HG03442 (cell line): ENCODE measurements at regions not wholly inside any gene's neighbourhood (a gene's known extent, or its start where the extent isn't known, plus 50 kb on each side); places are given as distances from the start of the nearest gene placed in this dataset.
A peak's percentile ranks its signal among the peaks of the same experiment; 100 is the strongest.

Source experiments
- ATAC-seq: cut with Tn5 transposase; IDR thresholded peaks from one replicate; pipeline ENCODE4 v1.9.1; 2021; ENCODE audit warnings: mild to moderate bottlenecking, moderate library complexity; ENCODE audit not compliant: unreplicated experiment

- ATAC-seq = no peak
These were observed 203.3 kb upstream of the LPP start for GRCh38 chr3:187950671-187951070.

GRCh38 chr3:187951452-187952190 lies 202.3 kb upstream of the LPP start:
- ATAC-seq = no peak

GRCh38 chr3:187952849-187953248 lies 201.1 kb upstream of the LPP start:
- ATAC-seq = no peak

DNA sequence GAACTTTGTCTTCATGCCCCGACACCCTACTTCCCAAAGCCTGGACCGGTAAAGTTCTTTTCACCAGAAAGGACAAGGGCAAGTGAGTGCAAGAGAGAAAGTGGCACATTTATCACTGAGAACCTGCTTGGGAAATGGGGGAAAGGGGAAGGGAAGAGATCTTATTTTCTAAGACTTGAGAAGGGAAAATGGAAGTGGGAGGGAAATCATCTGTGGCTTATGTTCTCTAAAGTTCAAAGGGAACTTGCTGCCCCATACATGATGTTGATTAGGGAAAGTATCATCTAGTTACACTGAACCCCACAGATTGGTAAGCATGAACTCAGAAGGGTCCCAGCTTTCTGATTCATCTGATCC lies 199.5 kb upstream of the LPP start:
- ATAC-seq = no peak

DNA sequence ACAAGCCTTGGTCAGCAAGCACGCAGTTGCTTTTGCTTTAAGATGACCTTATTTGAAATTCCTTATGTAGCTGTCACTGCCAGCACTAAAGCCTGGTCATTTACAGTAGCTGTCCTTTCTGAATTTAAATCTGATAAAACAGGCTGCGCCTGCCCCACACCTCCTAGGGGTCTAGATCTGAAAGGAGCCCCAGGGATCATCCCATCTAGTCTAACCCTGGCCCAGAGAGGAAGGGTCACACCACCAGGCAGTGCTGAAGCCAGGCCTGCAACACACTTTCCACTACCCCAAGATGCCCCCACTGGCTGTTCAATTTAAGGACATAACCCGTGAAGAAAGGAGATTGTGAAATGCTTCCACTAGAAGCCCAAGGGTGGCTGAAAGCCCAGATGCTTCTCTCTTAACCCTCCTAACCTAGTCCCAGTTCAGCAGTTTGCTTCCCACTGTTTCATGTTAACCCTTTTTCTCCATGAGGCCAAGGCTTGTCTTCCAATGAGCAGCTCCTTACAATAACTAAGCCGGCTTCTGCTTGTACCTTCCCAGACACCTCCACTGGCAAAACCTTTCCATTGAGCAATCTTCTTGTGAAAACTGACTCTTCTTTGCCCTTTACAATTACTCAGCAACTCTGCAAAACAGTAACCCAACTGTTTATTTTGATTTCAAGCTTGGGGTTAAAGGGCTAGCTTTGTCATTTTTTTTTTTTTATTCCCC lies 198.9 kb upstream of the LPP start:
- no peak for ATAC-seq

- no peak for ATAC-seq
These were observed 198.4 kb upstream of the LPP start for GRCh38 chr3:187955587-187955952.

DNA sequence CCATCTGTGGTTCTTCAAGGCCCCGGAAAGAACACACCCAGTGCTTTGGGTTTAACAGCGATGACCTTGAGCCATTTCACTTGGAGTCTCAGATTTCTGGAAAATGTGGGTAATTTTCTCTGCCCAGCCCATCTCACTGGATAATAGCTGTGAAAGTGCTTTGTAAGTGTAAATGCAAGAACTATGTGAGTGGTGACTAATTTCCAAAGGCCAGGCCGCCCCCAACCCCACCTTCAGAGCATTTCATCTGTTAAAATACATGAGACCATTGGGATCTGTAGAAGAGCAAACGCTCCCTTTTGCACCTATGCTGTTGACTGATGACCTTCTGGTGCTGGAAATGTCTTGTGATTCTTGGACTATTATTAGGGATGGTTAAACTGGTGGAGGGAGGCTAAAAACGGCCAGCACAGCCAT lies 196.8 kb upstream of the LPP start:
- no peak for ATAC-seq

DNA sequence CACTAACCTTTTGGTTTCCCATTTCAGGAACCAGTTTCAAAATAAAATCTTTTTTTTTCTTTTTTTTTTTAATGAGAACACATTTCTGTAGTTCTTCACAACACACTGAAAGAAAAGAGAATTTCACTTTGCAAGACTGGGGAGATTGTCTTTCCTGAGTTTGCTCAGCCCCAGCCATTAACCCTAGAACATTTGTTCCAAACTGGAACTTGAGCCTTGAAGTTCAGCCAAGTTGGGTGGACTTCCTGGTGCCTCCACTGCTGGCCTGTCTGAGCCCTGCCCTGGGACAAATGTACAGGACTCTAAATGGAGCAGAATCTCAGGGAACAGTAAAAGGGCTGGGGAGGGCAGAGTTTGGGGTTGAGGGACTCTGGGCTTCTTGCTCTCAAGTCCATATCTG lies 196.4 kb upstream of the LPP start:
- ATAC-seq = no peak

DNA sequence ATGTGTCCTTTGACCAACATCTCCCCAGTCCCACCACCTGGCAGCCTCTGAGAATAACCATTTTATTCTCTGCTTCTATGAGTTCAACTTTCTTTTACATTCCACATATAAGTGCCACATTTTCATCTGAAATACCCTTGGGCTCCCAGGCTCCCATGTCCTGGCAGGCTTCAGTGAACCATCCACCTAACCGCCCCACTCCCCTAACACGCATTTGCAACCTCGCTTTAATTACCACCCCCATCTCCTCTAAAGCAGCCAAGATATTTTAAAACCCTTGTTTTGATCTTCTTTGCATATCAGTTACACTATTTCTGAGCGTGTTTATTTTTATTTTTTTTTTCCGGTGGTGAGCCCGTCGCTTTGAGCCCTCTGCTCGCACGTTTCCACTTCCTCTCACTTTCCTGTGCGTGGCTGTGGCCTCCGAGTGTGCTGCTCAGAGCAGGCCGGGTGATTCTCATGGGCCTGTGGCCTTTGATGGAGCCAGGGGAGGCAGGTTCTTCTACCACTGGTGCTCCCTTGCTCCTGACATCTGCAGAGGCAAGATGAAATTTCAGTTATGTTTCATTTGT lies 195.4 kb upstream of the LPP start:
- no peak for ATAC-seq

GRCh38 chr3:187960820-187961219 lies 193.1 kb upstream of the LPP start:
- ATAC-seq = no peak

- ATAC-seq = no peak
These were observed 192.6 kb upstream of the LPP start for GRCh38 chr3:187961366-187961765.

- ATAC-seq = peak; percentile 45
These were observed 190.8 kb upstream of the LPP start for GRCh38 chr3:187963003-187963676.

GRCh38 chr3:187963677-187964385 lies 190.1 kb upstream of the LPP start:
- no peak for ATAC-seq

GRCh38 chr3:187964760-187965159 lies 189.2 kb upstream of the LPP start:
- ATAC-seq = no peak

GRCh38 chr3:187966096-187966495 lies 187.9 kb upstream of the LPP start:
- ATAC-seq = no peak

- ATAC-seq = no peak
These were observed 187.1 kb upstream of the LPP start for GRCh38 chr3:187966636-187967406.

DNA sequence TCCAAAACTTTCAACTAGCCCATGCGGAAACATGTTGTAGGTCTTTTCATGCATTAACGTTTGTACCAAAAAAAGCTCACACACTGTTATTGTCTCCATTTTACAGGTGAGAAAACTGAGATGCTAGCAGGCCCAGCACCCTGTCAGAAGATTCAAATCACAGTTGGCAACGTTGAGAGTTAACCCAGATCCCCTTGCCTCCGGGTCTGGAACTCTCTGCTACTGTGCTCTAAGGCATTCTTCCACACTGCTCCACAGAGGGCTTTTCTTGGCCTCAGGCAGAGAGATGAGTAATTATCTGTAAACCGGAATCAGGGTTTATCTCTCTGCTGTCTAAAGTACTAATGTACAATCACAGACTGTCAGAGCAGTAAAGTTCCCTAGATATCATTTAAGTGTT lies 186.0 kb upstream of the LPP start:
- ATAC-seq = no peak

- ATAC-seq = no peak
These were observed 184.9 kb upstream of the LPP start for GRCh38 chr3:187968883-187969580.

GRCh38 chr3:187969581-187969950 lies 184.4 kb upstream of the LPP start:
- ATAC-seq = no peak

DNA sequence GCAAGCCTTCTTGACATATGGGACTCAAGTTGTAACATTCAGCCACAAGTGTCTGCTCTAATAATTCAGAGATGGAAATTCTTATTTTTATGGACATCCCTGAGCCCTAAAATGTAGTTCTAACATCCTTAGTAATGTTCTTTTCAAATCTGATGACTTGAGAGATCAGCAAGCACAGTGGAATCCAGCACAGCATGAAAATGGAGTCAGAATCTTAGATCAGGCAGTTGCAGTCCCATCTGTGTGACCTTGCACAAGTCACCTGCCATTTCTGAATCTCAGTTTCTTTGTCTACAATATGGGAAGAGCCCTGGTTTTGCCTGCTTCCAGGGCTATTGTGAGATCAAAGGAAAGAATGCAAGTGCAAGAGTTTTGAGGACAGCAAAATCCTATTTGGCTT lies 183.9 kb upstream of the LPP start:
- no peak for ATAC-seq
